Activated CD8-positive, alpha-beta T cell treated with anti-CD3 and anti-CD28 coated beads for 36 hours (primary cell): ENCODE measurements at regions not wholly inside any gene's neighbourhood (a gene's known extent, or its start where the extent isn't known, plus 50 kb on each side); places are given as distances from the start of the nearest gene placed in this dataset.
A peak's percentile ranks its signal among the peaks of the same experiment; 100 is the strongest.

Experiments
- ATAC-seq: fragments of 200-7000 bp; cut with Tn5 transposase; one replicate; pipeline ENCODE4 v1.10.0; 2021; ENCODE audit warnings: mild to moderate bottlenecking, moderate library complexity
- CTCF ChIA-PET: fragments of 350-600 bp; sonication (Branson Sonifier 250); formaldehyde crosslinking; loops from one replicate; lab custom pipeline; 2021; ENCODE audit warnings: antibody characterized with exemption; lab: Charles Lee
- POLR2A ChIA-PET: fragments of 350-600 bp; sonication (Branson Sonifier 250); formaldehyde crosslinking; loops from one replicate; lab custom pipeline; 2021; ENCODE audit warnings: antibody characterized with exemption; lab: Charles Lee
- DNase-seq: peaks from one replicate; pipeline ENCODE4 v3.0.0-alpha.2; 2020
- H3K27ac Mint-ChIP-seq: one replicate; pipeline ENCODE4 v1.8.0; 2021; ENCODE audit warnings: mild to moderate bottlenecking, mixed read lengths
- H3K27me3 Mint-ChIP-seq: one replicate; pipeline ENCODE4 v1.8.0; 2021; ENCODE audit warnings: mixed read lengths
- H3K36me3 Mint-ChIP-seq: one replicate; pipeline ENCODE4 v1.8.0; 2021; ENCODE audit warnings: low read depth, mixed read lengths
- H3K4me1 Mint-ChIP-seq: one replicate; pipeline ENCODE4 v1.8.0; 2021; ENCODE audit warnings: low read depth, mixed read lengths
- H3K4me3 Mint-ChIP-seq: one replicate; pipeline ENCODE4 v1.8.0; 2021; ENCODE audit warnings: mild to moderate bottlenecking, moderate library complexity, mixed read lengths
- H3K9me3 Mint-ChIP-seq: one replicate; pipeline ENCODE4 v1.8.0; 2021; ENCODE audit warnings: mixed read lengths
- CTCF ChIP-seq: fragments of 200-600 bp; IDR thresholded peaks from one replicate; pipeline ENCODE4 v1.8.0; 2022; ENCODE audit warnings: antibody characterized with exemption, mild to moderate bottlenecking
- intact Hi-C: fragments of 100-400 bp; cut with micrococcal nuclease; formaldehyde crosslinking; loops from one replicate; pipeline ENCODE4 v1.10.0; 2022

- peaks cover 13% of the 10 kb centered on the region for H3K4me1 Mint-ChIP-seq
- ATAC-seq (no peak), DNase-seq (no peak)
- no peak overlapping the region for H3K27ac Mint-ChIP-seq
- H3K27me3 Mint-ChIP-seq, result no peaks in the 10 kb centered on the region
- peaks cover 8% of the 10 kb centered on the region for H3K9me3 Mint-ChIP-seq
- H3K36me3 Mint-ChIP-seq, result no peaks in the 10 kb centered on the region
- no peak for TF ChIP-seq CTCF
- CTCF ChIA-PET, result no interaction called here
- intact Hi-C loops, result no loop called here
- no peak overlapping the region for H3K4me3 Mint-ChIP-seq
- POLR2A ChIA-PET, result no interaction called here
These were observed 246.6 kb downstream of the BCL11B start for GRCh38 chr14:99025418-99025817.

GRCh38 chr14:99026471-99026870 lies 245.5 kb downstream of the BCL11B start:
- Mint-ChIP-seq H3K9me3 (peaks cover 8% of the 10 kb centered on the region), H3K27me3 (no peaks in the 10 kb centered on the region), H3K27ac (no peak overlapping the region), H3K4me3 (no peak overlapping the region), H3K36me3 (no peaks in the 10 kb centered on the region), H3K4me1 (peaks cover 8% of the 10 kb centered on the region)
- DNase-seq, result peak; percentile 45
- ChIA-PET CTCF (no interaction called here), POLR2A (no interaction called here)
- intact Hi-C loops, result no loop called here
- TF ChIP-seq CTCF, result no peak
- peak; percentile 66 for ATAC-seq

- ChIA-PET CTCF (no interaction called here), POLR2A (no interaction called here)
- intact Hi-C loops, result no loop called here
- Mint-ChIP-seq H3K27ac (no peak overlapping the region), H3K4me3 (no peak overlapping the region), H3K9me3 (peaks cover 7% of the 10 kb centered on the region), H3K36me3 (no peaks in the 10 kb centered on the region), H3K27me3 (no peaks in the 10 kb centered on the region), H3K4me1 (no peaks in the 10 kb centered on the region)
- no peak for TF ChIP-seq CTCF
- ATAC-seq, result no peak
- DNase-seq, result no peak
These were observed 244.0 kb downstream of the BCL11B start for GRCh38 chr14:99028041-99028440.

GRCh38 chr14:99028521-99028920 lies 243.5 kb downstream of the BCL11B start:
- POLR2A ChIA-PET, result no interaction called here
- H3K9me3 Mint-ChIP-seq, result peaks cover 7% of the 10 kb centered on the region
- no peak overlapping the region for H3K27ac Mint-ChIP-seq
- no peaks in the 10 kb centered on the region for H3K36me3 Mint-ChIP-seq
- DNase-seq (no peak), ATAC-seq (no peak)
- H3K4me3 Mint-ChIP-seq, result no peak overlapping the region
- intact Hi-C loops, result no loop called here
- CTCF ChIA-PET, result no interaction called here
- TF ChIP-seq CTCF, result no peak
- no peaks in the 10 kb centered on the region for H3K4me1 Mint-ChIP-seq
- no peaks in the 10 kb centered on the region for H3K27me3 Mint-ChIP-seq

GRCh38 chr14:99029145-99029915 lies 242.7 kb downstream of the BCL11B start:
- ChIA-PET POLR2A (interaction anchor here (1.0 kb wide), 1 partner anchor 13 kb away, joined by 3 read pairs; no protein-coding TSS in a partner anchor), CTCF (interaction anchor here (0.7 kb wide), 1 partner anchor 9 kb away, joined by 3 read pairs; no protein-coding TSS in a partner anchor)
- no peaks in the 10 kb centered on the region for H3K36me3 Mint-ChIP-seq
- no peak overlapping the region for H3K27ac Mint-ChIP-seq
- peaks cover 7% of the 10 kb centered on the region for H3K9me3 Mint-ChIP-seq
- DNase-seq, result no peak
- no peak overlapping the region for H3K4me3 Mint-ChIP-seq
- TF ChIP-seq CTCF, result no peak
- ATAC-seq, result no peak
- no peaks in the 10 kb centered on the region for H3K27me3 Mint-ChIP-seq
- no peaks in the 10 kb centered on the region for H3K4me1 Mint-ChIP-seq
- intact Hi-C loops, result no loop called here
